Liver (tissue), 3 donors: ENCODE measurements at regions not wholly inside any gene's neighbourhood (a gene's known extent, or its start where the extent isn't known, plus 50 kb on each side); places are given as distances from the start of the nearest gene placed in this dataset.

ENCODE experiments used
- CTCF ChIP-seq: fragments of 150-350 bp; IDR thresholded peaks from 2 replicates; pipeline ENCODE4 v1.5.1; 2017; ENCODE audit warnings: improper control_type of control experiment, low read depth, low read length; ENCODE audit not compliant: missing input control
- FOXA1 ChIP-seq: IDR thresholded peaks from 2 replicates; pipeline ENCODE4 v1.6.1; 2016; ENCODE audit warnings: antibody characterized with exemption
- JUND ChIP-seq, 2 donors: IDR thresholded peaks; 2 replicates each; pipeline ENCODE4 v1.6.1; 2016; ENCODE audit warnings: antibody characterized with exemption in 2 of 2
- MAX ChIP-seq: IDR thresholded peaks from 2 replicates; pipeline ENCODE4 v1.6.1; 2016; ENCODE audit warnings: antibody characterized with exemption
- NR2F2 ChIP-seq: IDR thresholded peaks from 2 replicates; pipeline ENCODE4 v1.6.1; 2016; ENCODE audit warnings: antibody characterized with exemption
- RAD21 ChIP-seq, 2 donors: IDR thresholded peaks; 2 replicates each; pipeline ENCODE4 v1.6.1; 2016; ENCODE audit warnings: antibody characterized with exemption in 2 of 2, mild to moderate bottlenecking in 2 of 2
- REST ChIP-seq: IDR thresholded peaks from 2 replicates; pipeline ENCODE4 v1.6.1; 2016; ENCODE audit warnings: antibody characterized with exemption, mild to moderate bottlenecking
- SP1 ChIP-seq: IDR thresholded peaks from 2 replicates; pipeline ENCODE4 v1.6.1; 2018; ENCODE audit warnings: antibody characterized with exemption, mild to moderate bottlenecking
- TAF1 ChIP-seq: conservative IDR thresholded peaks from 2 replicates; pipeline ENCODE4 v1.6.1; 2016; ENCODE audit warnings: antibody characterized with exemption, mild to moderate bottlenecking
- YY1 ChIP-seq: IDR thresholded peaks from 2 replicates; pipeline ENCODE4 v1.6.1; 2016; ENCODE audit warnings: antibody characterized with exemption, mild to moderate bottlenecking
- ZBTB33 ChIP-seq: IDR thresholded peaks from 2 replicates; pipeline ENCODE4 v1.6.1; 2016; ENCODE audit warnings: antibody characterized with exemption
- donor health status: healthy.
- donor health status: healthy.

- TF ChIP-seq MAX (no peak), RAD21 (IDR thresholded peaks at IDR 0.05) (no peak), FOXA1 (no peak), ZBTB33 (no peak), JUND (IDR thresholded peaks at IDR 0.05) (no peak), CTCF (no peak), YY1 (no peak), SP1 (no peak), NR2F2 (no peak), REST (no peak), TAF1 (no peak)
These were observed 134.7 kb upstream of the FMR1 start for GRCh38 chrX:147776988-147777387.
